GM18508 (cell line): ENCODE measurements at regions not wholly inside any gene's neighbourhood (a gene's known extent, or its start where the extent isn't known, plus 50 kb on each side); places are given as distances from the start of the nearest gene placed in this dataset.
A peak's percentile ranks its signal among the peaks of the same experiment; 100 is the strongest.
"Not testable (repeated sequence)": the region's sequence is repeated elsewhere in the genome, so short reads cannot be mapped to it uniquely, and the experiment has no call there.

Experiments used
- ATAC-seq: cut with Tn5 transposase; IDR thresholded peaks from one replicate; pipeline ENCODE4 v1.9.1; 2021; ENCODE audit warnings: moderate number of reproducible peaks; ENCODE audit not compliant: insufficient read depth, unreplicated experiment

DNA sequence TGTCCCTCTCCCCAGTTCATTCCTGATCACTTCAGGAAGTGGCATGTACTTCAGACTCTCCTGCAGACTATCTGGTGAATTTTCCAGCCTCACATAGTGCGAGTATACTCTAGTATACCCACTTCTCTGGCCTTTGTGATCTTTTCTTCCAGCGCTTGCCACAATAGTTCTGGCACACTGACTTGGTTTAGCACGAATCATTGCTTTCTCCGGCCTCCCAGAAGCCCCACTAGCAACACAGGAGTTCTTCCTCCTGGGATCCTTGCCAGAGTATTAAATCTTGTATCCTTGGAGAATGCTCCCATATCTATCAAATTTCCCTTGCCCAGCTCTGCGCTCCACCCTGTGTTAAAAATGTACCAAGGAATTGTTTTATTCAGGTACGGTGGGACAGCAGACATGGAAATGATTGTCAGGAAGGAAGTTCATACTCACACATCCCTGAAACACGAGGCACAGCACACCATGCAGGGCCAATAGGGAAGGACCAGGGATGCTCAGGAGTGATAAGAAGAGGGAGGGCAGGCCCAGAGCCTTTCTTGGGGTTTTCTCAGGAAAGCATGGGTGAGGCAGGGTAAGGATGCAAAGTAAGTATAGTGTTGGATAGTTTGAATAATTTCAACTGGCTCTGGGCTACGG, 136.7 kb downstream of the ADSS2 start:
- ATAC-seq, result no peak

DNA sequence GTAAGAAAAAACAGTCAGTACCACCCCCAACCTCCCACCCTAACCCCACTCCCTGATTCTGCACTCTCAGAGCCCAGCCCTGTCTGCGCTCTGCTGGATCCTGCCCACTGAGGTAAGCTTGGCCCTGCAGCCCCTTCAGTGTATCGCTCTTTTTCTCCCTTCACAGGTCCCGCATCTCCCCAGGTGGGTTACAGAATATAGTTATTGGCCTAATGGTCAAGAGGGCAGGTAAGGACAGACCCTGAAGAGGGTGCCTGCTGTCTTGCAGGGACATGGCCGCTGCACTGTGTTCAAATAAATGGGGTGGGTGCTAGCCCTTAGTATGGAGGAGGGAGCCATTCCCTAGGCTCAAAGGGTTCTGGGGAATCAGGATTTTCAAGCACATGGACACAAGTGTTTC, 135.7 kb downstream of the ADSS2 start:
- no peak for ATAC-seq

DNA sequence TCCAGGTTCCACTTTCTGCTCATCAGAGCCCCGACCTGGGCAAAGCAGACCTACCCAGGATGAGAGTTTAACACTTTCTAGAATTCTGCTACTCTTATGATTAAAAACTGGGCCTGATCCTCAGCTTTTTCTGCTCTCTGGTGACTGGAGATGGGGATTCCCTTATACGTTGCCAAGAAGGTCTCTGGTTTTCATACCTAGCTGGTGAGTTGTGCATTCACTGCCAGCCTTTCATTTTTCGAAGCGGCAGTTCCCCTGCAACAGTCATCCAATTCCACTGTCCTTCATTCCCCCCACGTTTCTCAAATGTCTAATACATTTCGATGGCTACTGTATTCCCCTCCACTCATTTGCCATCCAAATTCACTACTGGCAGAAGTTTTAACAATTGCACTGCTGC, 135.3 kb downstream of the ADSS2 start:
- no peak for ATAC-seq

DNA sequence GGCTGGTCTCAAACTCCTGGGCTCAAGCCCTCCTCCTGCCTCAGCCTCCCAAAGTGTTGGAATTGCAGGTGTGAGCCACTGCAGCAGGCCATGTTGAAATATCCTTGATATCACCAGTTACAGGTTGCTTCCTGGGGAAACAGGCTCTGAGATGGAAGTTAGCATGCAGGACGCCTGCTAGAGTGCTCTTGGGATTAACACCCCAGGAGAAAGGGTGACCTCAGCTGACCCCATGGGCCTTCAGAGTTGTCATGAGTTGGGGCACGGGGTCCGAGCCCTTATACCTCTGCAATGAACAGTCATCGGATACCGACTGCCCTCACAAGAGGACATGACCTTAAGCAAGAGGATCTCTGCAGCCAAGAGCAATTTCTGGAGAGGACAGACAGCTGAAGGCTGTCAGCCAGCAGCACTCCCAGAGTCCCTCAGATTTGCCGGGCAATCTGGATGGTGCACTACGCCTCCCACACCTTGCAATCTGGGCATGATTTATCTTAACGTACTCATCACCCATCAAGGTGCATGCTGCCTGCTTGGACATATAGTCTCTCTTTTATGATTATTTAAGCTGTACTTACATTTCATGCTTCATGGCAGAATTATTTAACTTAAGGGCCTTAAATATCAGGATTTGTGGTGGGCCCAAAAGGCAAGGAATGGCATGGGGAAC, 134.6 kb downstream of the ADSS2 start:
- no peak for ATAC-seq

DNA sequence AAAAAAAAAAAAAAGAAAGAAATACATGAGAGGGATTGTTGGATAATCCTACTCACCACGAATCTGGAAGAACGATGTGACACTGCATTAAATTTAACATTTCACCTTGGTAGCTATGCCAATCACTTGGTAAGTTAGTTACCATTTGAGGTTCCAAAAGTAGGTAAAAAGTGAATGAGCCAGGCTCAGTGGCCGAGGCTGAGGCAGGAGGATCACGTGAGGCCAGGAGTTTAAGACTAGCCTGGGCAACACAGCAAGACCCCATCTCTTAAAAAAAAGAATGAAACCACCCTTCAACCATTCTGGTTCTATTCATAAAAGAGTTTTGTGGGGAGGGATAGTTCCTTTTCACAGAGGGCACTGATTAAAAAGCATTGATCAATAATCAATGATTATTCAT, 133.6 kb downstream of the ADSS2 start:
- ATAC-seq, result no peak

DNA sequence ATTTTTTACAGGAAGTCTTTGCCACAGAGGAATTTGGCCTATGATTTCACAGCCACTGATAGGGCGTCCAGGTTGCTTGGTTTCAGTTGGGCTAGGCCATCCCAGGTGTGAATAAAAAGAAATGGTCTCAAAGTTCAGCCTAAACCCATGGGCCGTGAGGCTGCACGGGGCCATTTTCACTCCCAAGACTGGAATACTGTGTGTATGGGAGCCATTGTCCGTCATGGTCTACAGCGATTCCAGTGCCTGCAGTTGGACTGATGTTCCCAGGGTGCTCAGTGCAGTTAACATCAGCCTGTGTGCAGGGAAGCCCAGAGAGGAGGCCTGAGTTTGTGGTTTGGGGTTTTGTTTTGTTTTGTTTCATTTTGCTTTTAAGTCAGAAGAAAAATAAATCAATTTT, 133.2 kb downstream of the ADSS2 start:
- no peak for ATAC-seq

DNA sequence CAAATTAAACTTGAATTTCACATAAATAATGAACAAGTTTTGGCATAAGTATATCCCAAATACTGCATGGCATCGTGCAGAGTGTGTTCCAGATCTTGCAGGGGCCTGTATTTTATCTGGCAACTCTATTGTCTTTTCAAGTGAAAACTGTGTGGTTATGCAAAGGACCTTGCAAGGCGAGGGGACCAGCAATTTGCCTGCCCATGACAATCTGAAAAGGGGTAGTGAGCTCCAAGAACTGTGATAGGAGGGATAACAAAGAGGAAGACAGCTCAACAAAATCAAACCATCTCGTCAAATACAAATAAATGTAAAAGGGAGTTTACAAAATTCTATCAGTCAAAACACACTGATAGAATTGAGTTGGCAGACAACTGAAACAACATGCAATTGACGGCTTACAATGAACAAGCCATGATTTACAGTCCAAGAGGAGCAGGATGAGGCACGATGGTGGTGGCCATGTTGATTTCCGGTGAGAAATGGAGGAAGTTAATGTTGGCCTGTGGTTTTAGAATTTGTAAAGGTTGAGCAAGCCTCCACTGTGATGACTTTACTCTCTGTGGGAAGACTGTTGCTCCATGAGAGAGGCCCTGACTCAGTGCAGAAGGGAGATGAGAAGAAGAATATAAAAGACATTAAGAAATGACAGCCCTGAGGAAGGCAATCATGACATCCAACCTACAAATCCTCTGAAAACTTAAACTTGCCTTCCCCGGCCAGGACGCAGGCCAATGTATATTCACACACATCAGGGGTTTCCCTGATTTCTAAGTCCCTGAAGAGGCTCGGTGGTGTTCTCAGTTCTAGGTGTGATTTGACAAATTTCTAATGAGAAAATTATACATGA, 132.2 kb downstream of the ADSS2 start:
- ATAC-seq, result peak; percentile 59

DNA sequence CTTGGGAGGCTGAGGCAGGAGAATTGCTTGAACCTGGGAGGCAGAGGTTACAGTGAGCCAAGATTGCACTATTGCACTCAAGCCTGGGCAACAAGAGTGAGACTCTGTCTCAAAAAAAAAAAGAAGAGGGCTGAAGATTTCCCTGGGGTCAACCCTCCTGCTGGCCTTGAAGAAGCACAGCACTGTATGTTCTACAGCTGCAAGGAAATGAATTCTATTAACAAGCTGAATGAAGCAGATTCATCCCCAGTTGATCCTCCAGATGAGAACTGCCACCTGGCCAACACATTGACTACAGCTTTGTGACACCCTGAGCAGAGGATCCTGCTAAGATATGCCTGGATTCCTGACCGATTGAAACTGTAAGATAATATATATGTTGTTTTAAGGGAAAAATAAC, 129.5 kb downstream of the ADSS2 start:
- no peak for ATAC-seq

DNA sequence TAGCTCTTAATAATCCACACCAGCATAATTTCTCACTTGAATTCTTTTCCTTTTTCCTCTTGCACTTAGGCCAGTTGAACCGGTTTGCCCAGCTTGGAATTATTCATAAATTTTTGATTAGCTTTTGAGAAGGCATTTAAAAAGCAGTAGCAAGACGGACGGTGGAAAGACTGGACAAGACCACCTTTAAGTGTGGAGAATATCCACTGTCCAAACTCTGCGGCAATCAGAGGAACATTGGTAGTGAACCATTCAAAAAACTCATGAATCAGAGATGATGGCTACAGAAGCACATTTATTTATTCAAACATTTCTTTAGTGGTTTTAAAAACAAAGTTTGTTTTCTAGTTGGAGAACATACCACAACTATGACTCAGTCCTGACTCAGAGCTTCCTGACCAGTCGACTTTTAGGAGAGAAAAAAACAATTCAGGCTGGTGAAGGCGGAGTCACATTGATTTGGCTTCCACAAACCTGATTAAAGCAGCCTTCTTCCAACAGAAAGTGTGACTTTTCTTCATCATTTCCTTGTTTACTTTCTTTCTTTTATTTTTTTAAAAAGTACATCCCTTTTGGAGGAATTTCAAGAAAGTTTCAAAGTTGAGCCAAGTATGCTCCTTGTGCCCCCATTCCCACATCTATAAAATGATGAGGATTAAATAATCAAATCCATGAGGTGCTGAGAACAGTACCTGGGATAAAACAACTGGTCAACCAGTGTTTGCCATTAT, 128.8 kb downstream of the ADSS2 start:
- no peak for ATAC-seq

DNA sequence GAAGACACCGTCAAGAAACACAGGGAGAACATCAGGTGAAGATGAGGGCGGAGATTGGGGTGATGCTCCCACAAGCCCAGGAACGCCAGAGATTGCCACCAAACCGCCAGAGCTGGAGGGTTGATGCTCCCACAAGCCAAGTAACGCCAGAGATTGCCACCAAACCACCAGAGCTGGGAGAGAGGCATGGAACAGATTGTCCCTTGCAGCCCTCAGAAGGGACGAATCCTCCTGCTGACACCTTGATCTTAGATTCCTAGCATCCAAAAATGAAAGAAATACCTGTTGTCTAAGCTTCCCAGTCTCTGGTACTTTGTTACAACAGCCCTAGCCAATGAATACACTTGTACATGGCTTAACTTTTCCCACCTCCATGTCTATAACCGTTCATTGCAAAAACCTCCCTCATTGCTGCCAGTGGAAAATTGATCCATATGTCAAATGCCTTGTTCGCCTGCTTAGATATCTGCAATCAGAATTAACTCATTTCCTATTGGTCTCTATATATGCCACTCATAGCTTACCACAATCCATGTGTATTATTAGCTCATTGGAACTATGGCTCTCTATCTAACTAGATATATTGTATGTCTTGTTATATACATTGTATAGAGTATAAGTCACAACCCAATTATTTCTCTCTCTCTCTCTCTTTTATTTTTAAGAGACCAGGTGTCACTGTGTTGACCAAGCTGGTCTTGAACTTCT, 127.4 kb downstream of the ADSS2 start:
- no peak for ATAC-seq

DNA sequence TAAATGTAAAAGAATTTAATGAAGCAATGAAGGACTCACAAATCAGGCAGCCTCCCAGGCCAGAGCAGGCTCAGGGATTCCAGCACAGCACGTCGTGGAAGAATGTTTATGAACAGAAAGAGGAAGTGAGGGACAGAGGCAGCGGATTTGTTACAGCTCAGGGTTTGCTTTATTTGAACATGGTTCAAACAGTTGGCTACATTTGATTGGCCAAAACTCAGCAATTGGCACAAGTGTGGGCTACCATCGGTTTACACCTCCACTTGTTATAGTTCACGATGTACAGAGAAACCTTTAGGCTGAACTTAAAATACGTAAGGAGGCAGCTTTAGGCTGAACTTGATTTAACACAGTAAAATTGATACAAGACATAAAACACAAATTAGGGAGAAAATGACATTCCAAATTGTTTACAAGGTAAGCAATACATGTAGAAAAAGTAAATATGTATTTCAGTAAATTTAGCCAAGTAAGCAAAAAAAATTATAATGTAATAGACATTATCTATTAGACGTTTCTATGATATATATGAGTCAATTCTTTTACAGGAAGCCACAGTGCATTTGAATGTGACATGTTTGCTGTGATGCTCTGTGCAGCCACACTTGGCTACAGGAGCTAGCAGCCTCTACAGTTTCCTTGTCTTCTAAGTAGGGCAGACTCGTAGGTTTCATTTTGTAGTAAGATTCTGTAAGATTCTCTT, 126.5 kb downstream of the ADSS2 start:
- no peak for ATAC-seq

DNA sequence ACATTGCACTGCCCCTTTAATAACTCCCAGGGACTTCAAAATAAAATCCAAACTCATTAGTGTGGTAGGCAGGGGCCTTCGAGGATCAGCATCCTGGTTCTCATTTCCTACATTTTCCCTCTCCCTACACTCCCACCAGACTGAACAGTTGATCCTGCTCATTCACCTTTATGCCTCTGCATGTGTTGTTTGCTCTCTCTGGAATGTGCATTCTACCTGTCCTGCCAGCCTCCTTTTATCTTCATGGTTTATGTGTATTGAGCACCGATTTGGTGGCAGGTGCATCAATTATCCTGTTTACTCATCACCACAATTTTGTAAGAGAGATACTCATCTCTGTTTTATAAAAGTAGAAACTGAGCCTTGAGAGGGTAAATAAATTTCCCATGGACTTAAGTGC, 125.0 kb downstream of the ADSS2 start:
- no peak for ATAC-seq

DNA sequence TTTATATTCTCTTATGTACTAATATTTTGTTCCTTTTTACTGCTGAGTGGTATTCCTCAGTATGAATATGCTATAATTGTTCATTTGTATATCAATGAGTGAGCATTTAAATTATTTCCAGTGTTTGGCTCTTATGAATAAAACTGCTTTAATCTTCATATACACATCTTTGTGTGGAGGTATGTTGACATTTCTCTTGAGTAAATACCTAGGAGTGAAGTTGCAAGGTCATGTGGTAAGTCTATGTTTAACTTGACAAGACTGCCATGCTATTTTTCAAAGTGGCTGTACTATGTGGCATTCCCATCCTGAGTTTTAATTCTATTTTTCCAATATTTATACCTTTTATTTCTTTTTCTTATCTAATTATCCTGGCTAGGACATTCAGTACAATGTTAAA, 124.2 kb downstream of the ADSS2 start:
- ATAC-seq, result no peak

DNA sequence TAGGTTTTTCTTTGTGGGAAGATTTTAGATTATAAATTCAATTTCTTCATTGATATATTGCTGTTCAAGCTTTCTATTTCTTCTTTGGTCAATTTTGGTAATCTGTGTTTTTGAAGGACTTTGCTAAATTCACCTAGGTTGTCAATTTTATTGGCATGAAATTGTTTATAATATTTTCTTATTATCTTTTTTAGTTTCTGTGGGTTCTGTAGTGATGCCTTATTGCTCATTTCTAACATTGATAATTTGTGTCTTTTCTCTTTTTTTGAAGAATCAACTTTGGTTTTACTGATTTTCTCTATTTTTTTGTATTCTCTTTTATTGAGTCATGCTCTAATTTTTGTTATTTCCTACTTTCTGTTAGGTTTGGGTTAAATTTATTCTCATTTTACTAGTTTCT, 123.2 kb downstream of the ADSS2 start:
- ATAC-seq, result no peak

DNA sequence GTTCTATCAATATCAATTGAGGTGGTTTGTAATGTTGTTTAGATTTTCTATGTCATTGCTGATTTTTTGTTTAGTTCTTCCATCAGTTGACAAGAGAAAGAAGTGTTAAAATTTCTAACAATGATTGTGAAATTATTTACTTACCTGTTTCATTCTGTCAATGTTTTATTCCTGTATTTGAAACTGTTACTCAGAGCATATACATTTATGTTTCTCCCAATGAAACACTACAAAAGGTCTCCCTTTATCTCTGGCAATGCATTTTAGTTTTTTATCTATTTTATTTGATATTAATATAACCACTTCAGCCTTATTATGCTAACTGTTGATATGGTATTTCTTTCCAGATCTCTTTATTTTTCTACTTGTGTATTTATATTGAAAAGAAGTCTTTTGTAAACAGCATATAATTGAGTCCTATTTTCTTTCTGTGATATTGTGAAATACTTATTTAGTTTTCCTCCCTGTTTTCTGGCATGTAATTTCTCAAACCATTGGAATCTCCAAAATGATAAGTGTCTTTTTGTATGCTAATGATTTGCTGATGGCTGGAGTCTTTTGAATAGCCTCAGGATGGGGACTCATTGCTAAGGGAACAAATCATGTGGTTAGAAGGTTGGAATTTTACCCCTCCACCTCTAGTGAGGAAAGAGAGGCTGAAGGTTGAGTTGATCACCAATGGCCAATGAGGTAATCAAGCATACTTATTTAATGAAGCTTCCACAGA, 122.0 kb downstream of the ADSS2 start:
- no peak for ATAC-seq

DNA sequence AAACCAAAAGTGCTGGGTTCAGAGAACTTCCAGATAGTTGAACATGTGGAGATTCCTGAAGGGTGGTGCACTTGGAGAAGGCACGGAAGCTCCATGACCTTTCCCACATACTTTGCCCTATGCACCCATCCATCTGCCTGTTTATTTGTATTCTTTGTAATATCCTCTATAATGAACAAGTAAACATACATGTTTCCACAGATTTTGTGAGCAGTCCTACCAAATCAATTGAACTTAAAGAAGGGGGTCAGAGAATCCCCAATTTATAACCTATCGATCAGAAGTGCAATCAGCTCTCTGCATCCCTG, 121.4 kb downstream of the ADSS2 start:
- ATAC-seq, result no peak

DNA sequence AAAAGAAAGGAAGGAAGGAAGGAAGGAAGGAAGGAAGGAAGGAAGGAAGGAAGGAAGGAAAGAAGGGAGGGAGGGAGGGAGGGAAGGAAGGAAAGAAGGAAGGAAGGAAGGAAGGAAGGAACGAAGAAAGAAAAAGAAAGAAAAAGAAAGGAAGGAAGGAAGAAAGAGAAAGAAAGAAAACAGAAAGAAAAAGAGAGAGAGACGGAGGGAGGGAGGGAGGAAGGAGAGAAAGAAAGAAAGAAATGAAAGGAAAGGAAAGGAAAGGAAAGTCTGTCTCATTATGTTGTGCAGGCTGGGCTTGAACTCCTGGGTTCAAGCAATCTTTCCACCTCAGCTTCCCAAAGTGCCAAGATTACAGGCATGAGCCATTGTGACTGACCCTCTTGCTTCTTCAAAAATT, 118.9 kb downstream of the ADSS2 start:
- ATAC-seq, result not testable (repeated sequence)

DNA sequence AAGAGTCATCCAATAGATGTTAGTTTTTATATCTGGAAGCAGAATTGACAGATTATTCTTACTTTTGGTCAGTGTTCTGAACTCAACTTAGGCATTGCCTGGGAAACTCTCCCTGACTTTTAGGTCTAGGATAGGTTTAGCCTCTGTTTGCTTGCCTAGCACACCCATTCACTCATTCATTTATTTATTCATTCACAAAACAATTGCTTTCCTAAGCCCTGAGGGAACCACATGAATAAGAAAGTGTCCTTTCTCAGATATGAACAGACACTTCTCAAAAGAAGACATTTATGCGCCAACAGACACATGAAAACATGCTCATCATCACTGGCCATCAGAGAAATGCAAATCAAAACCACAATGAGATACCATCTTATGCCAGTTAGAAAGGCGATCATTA, 117.4 kb downstream of the ADSS2 start:
- not testable (repeated sequence) for ATAC-seq

DNA sequence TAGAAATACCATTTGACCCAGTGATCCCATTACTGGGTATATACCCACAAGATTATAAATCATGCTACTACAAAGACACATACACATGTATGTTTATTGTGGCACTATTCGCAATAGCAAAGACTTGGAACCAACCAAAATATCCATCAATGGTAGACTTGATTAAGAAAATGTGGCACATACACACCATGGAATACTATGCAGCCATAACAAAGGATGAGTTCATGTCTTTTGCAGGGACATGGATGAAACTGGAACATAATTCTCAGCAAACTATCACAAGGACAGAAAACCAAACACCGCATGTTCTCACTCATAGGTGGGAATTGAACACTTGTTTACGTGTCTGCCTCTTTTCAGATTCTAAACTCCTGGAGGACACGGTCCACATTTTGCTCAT, 116.9 kb downstream of the ADSS2 start:
- not testable (repeated sequence) for ATAC-seq
